ENCODE measurements at regions not wholly inside any gene's neighbourhood (a gene's known extent, or its start where the extent isn't known, plus 50 kb on each side); places are given as distances from the start of the nearest gene placed in this dataset.
"Not testable (repeated sequence)": the region's sequence is repeated elsewhere in the genome, so short reads cannot be mapped to it uniquely, and the experiment has no call there.

DNA sequence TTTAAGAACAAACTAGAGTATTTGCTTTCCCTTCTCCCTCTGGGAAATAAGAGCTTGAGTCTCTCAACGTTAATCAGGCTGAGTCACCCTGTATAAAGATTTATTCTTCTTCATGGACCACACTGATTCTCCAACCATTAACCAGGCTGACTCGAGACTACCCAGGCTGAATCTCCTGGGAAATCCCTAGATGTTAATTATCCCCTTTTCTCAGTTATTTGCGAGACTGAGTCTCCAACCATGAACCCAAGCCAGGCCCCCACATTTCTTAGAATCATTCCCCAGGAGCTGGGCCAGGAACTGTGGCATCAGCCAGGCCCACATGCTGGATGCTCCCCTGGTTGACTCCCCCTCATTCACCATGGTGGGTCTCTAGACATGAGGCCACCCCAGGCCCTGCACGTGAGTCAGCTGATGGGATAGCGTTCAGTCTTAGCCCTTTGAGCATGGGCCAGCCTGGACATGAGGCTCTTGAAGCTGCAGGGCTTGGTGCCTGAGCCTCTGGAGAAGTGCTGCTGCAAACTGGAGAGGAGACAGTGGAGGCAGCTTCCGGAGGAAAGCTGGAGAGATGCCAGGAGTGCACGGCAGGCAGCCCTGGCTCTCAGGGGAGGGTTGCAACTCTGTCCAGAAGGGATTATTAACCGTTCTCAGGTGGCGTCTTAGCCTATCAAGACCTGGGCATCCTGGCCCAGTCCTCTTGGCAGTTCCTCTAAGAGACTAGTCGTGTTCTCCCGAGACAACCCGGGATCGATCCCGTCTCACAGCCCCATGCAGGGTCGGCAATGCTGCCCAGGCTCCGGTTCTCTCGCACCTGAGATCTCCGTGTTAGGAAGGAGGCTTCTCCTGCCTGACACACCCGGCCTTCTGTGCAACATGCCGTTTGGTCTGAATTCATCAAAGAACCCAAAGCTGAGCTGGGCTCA lies 296.6 kb downstream of the ADGRD1 start:
- DNase-seq (ENCODE audit: low read depth): no peak

DNA sequence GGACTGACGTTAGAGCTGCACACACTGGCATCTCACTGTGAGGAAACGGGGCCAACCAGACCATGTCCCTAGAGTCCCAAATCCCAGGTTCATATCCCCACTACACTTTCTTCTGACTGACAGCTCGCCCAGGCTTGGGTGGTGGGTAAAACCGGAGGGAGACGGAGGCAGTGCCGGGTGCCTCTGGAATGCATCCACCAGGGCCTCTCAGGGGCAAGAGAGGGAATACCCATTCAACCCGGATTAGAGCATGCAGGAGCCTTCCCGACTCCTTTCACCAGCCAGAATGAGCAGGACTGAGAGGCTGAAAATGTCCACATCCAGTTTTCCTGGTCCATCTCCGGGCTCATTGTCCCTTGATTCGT lies 297.2 kb downstream of the ADGRD1 start:
- DNase-seq (ENCODE audit: low read depth): no peak

DNA sequence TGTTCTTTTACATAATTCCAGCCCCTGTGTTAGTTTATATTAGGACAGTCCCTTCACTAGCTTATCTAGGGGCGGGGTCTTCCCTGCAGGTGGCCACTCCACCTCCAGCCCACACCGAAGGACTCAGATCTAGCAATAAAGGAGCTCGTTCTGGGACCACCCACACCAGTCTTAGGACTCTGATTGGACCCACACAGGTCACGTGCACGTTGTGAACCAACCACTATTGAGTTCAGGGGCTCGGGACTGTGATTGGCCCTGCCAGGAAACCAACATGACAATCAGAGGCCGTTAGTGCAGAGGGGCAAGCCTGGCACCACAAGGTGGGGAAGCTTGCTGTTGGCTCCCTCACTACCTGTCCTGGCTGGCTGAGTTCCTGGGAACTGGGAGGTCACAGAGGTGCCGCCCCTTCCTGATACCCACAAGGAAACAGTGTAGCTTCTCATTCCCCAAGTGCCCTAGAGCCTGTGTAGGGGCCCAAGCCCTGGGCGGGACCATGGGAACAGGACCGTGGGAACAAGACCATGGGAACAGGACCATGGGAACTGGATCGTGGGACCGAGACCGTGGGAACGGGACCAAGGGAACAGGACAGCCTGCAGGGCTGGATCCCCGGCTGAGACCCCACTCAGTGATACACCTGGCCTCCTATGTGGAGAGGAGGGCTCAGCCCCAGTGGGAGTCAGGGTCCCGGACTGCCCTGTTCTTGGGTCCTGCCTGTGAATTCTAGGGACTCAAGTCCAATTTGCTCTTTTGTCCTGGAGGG lies 297.8 kb downstream of the ADGRD1 start:
- no peak for DNase-seq (ENCODE audit: low read depth)

GRCh38 chr12:131253376-131254026 lies 299.8 kb downstream of the ADGRD1 start:
- DNase-seq (ENCODE audit: low read depth): no peak

- no peak for DNase-seq (ENCODE audit: low read depth)
Measured at GRCh38 chr12:131254374-131254773, 300.7 kb downstream of the ADGRD1 start.

GRCh38 chr12:131258398-131258797 lies 304.7 kb downstream of the ADGRD1 start:
- no peak for DNase-seq (ENCODE audit: low read depth)

GRCh38 chr12:131260251-131260905 lies 306.7 kb downstream of the ADGRD1 start:
- no peak for DNase-seq (ENCODE audit: low read depth)

- DNase-seq (ENCODE audit: low read depth): no peak
Measured at GRCh38 chr12:131260954-131261353, 307.2 kb downstream of the ADGRD1 start.

DNA sequence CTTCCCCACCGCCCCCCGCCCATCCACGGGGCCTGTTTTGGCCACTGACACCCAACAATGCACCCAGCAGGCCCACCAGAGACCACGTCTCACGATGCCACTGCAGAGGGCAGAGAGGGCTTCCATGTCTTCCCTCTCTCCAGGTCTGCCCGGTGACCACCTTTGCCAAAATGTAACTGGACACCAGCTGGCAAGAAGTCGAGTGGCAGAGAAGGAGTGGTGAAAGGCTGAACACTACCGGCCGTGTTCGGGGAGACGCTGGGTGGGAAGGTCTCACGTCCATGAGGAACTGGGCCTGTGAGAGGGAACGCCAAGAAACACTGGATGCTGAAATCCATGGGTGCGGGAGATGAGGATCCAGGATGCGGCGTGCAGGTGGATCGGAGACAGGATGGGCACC lies 308.2 kb downstream of the ADGRD1 start:
- no peak for DNase-seq (ENCODE audit: low read depth)

GRCh38 chr12:131263626-131264025 lies 309.9 kb downstream of the ADGRD1 start:
- DNase-seq (ENCODE audit: low read depth): no peak

DNA sequence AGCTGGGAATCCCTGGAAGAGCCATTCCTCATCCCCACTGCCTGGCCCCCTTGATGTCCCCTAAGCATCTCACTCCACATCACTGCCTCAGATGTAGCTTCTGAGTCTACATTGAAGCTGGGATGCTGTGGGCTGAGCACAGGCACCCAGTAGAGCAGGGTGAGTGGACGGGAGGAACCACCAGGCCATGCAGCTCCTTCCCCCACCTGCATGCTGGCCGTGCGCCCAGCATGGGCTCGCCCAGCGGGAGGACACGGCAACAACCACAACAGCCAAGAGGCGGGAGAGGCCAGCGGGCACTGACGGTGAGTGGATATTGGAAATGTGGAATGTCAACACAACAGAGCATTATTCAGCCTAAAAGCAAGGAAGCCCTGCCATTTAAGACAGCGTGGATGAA lies 310.9 kb downstream of the ADGRD1 start:
- no peak for DNase-seq (ENCODE audit: low read depth)

DNA sequence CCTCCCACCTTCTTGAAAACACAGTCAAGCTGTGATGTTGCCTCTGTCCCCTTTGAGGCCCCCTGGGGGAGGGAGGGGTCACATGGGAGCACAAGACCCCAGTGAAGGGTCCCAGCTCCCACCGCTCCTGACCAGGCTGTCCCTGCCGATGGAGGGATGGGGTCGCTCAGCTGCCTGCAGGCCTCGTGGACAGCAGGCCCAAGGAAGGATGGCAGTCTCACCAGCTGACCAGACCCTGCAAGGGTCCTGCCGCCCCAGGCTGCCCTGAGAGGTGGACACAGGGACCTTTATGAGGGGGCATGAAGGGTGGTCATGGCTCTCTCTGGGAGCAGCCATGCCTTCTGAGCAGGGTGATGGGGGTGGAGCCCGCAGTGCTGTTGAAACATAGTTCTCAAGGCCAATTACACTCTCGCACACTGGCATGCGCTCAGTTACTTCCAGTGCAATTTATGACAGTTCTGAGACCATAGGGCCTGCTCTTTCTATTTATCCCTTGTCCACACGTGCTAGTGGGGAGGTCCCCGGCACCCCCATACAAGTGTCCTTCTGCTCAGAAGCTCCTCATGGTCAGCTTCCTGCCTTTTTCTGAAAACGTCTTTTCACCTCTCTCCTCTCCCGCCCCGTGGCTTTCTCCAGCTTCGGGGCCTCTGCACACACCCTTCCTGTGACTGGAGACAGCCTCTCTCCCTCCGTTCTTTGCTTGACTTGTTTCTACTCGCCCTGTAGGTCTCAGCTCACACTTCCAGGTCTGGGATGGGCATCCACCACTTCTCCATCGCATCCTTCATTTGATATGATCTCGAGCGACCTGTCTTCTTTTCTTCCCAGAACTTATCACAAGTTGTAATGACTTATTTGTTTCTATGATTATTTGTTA lies 313.1 kb downstream of the ADGRD1 start:
- DNase-seq (ENCODE audit: low read depth): no peak

DNA sequence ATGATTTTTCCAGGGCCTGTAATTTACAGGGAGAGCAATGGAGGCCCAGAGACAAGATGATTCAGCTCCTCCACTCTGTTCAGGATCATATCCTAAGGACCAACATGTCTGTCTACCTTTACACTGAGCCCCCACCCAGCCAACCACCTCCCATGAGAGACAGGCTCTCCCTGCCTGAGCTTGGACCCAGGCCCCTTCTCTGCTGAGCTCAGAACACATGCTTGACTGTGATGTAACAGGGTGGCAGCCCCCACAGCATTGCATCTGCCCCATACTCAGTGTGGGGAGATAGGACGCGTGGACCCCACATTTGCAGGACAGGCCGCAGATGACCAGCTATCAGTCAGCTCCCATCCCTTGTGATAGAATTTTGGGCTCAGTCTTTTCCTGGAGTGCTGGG lies 313.9 kb downstream of the ADGRD1 start:
- DNase-seq (ENCODE audit: low read depth): no peak

- not testable (repeated sequence) for DNase-seq (ENCODE audit: low read depth)
Measured at GRCh38 chr12:131268123-131268522, 314.4 kb downstream of the ADGRD1 start.

- not testable (repeated sequence) for DNase-seq (ENCODE audit: low read depth)
Measured at GRCh38 chr12:131268571-131268970, 314.9 kb downstream of the ADGRD1 start.

GRCh38 chr12:131269551-131269950 lies 315.8 kb downstream of the ADGRD1 start:
- no peak for DNase-seq (ENCODE audit: low read depth)

DNA sequence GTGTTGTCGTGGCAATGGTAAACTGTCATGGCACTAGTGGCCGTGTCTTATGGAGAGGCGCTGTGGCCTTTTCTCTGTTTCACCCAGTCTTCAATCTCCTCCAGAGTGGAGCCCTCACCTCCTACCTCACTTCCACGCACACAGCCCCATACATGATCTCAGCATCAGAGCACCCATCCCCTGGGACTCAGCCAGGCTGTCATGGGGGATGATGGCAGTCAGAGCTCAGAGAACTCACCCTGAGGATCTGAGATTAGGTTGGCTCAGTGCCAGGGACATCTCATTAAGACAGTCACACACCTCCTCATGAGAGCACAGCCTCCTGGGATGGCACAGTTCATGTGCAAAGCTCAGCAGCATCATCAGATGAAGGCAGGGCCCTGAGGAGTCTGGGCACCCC lies 316.3 kb downstream of the ADGRD1 start:
- DNase-seq (ENCODE audit: low read depth): not testable (repeated sequence)

GRCh38 chr12:131271724-131272123 lies 318.0 kb downstream of the ADGRD1 start:
- no peak for DNase-seq (ENCODE audit: low read depth)

- DNase-seq (ENCODE audit: low read depth): not testable (repeated sequence)
Measured at GRCh38 chr12:131272283-131272814, 318.6 kb downstream of the ADGRD1 start.

GRCh38 chr12:131273291-131273845 lies 319.7 kb downstream of the ADGRD1 start:
- no peak for DNase-seq (ENCODE audit: low read depth)

DNA sequence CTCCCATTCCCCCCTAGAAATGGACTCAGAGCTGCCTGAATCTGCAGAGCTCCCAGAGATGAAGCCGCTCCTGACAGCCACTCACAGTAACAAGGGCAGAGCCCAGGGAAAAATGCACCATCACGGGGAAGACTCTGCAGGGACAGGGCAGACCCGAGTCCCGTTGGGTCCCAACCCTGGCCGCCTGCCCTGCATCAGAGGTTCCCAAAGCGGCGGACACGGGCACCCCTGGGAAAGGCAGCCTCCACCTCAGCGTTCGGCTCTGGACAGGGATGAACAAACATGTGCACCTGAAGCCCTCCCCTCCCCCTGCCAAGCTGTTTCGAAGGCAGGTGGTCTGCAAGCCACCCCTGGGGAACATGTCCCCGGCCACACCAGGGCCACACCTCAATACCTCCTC lies 320.4 kb downstream of the ADGRD1 start:
- no peak for DNase-seq (ENCODE audit: low read depth)
